ENCODE measurements at regions not wholly inside any gene's neighbourhood (a gene's known extent, or its start where the extent isn't known, plus 50 kb on each side); places are given as distances from the start of the nearest gene placed in this dataset.

- DNase-seq (no peak), ATAC-seq (no peak), FAIRE-seq (no peak)
- 44 to 47% methylated on average over 1 of the region's 1 CpG for WGBS, 2 donors
- H3K9me3 ChIP-seq, result no peaks in the 10 kb centered on the region
- TF ChIP-seq, protein P1, sequence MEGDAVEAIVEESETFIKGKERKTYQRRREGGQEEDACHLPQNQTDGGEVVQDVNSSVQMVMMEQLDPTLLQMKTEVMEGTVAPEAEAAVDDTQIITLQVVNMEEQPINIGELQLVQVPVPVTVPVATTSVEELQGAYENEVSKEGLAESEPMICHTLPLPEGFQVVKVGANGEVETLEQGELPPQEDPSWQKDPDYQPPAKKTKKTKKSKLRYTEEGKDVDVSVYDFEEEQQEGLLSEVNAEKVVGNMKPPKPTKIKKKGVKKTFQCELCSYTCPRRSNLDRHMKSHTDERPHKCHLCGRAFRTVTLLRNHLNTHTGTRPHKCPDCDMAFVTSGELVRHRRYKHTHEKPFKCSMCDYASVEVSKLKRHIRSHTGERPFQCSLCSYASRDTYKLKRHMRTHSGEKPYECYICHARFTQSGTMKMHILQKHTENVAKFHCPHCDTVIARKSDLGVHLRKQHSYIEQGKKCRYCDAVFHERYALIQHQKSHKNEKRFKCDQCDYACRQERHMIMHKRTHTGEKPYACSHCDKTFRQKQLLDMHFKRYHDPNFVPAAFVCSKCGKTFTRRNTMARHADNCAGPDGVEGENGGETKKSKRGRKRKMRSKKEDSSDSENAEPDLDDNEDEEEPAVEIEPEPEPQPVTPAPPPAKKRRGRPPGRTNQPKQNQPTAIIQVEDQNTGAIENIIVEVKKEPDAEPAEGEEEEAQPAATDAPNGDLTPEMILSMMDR (IDR thresholded peaks at IDR 0.05), result no peak
- intact Hi-C loops (cut with DNase I), result no loop called here
- H3K4me3 ChIP-seq, result no peak overlapping the region
- no peaks in the 10 kb centered on the region for H3K4me1 ChIP-seq
- no peaks in the 10 kb centered on the region for H3K27me3 ChIP-seq
- H3K36me3 ChIP-seq, result no peaks in the 10 kb centered on the region
- no peak overlapping the region for H3K27ac ChIP-seq
These were observed 967.2 kb downstream of the TLE4 start for GRCh38 chr9:80538976-80539375.

DNA sequence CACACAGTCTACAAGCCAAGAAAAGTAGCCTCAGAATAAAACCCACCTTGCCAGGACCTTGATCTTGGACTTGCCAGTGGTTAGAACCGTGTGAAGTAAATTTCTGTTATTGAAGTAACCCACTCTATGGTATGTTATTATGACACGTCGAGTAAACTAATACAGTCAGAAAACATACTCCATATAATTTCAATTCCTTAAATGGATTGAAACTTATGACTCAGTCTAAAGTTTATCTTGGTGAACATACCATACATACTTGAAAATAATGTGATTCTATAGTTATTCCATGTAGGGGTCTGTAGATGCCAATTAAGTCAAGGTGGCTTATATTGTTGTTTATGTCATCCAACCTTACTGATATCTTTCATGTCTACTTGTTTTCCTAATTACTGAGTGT lies 950.7 kb downstream of the TLE4 start:
- no peaks in the 10 kb centered on the region for H3K9me3 ChIP-seq
- TF ChIP-seq, protein P1 (IDR thresholded peaks at IDR 0.05), result no peak
- H3K4me3 ChIP-seq, result no peak overlapping the region
- no peaks in the 10 kb centered on the region for H3K4me1 ChIP-seq
- 70 to 81% methylated on average over 3 of the region's 3 CpGs for WGBS, 2 donors
- ATAC-seq (no peak), FAIRE-seq (no peak), DNase-seq (no peak)
- H3K27me3 ChIP-seq, result no peaks in the 10 kb centered on the region
- H3K27ac ChIP-seq, result no peak overlapping the region
- no peaks in the 10 kb centered on the region for H3K36me3 ChIP-seq
- intact Hi-C loops (cut with DNase I), result no loop called here

- intact Hi-C loops (cut with DNase I), result no loop called here
- H3K36me3 ChIP-seq, result no peaks in the 10 kb centered on the region
- TF ChIP-seq, protein P1 (IDR thresholded peaks at IDR 0.05), result no peak
- ATAC-seq, result no peak
- H3K9me3 ChIP-seq, result no peaks in the 10 kb centered on the region
- DNase-seq, result no peak
- no peak overlapping the region for H3K27ac ChIP-seq
- no peak for FAIRE-seq
- H3K27me3 ChIP-seq, result no peaks in the 10 kb centered on the region
- 55 to 61% methylated on average over 3 of the region's 3 CpGs for WGBS, 2 donors
- H3K4me1 ChIP-seq, result no peaks in the 10 kb centered on the region
- no peak overlapping the region for H3K4me3 ChIP-seq
These were observed 949.4 kb downstream of the TLE4 start for GRCh38 chr9:80521151-80521550.

- 69 to 85% methylated on average over 4 of the region's 4 CpGs for WGBS, 2 donors
- H3K4me3 ChIP-seq, result no peak overlapping the region
- no peak overlapping the region for H3K27ac ChIP-seq
- no peaks in the 10 kb centered on the region for H3K36me3 ChIP-seq
- no peak for ATAC-seq
- intact Hi-C loops (cut with DNase I), result no loop called here
- no peaks in the 10 kb centered on the region for H3K9me3 ChIP-seq
- DNase-seq, result no peak
- H3K4me1 ChIP-seq, result no peaks in the 10 kb centered on the region
- TF ChIP-seq, protein P1 (IDR thresholded peaks at IDR 0.05), result no peak
- no peaks in the 10 kb centered on the region for H3K27me3 ChIP-seq
- FAIRE-seq, result no peak
These were observed 948.5 kb downstream of the TLE4 start for GRCh38 chr9:80520231-80520630.

- intact Hi-C loops (cut with DNase I), result no loop called here
- WGBS, 2 donors, result 70 to 72% methylated on average over 3 of the region's 3 CpGs
- Histone ChIP-seq H3K36me3 (no peaks in the 10 kb centered on the region), H3K27ac (no peak overlapping the region), H3K4me1 (no peaks in the 10 kb centered on the region), H3K27me3 (no peaks in the 10 kb centered on the region), H3K4me3 (no peak overlapping the region), H3K9me3 (no peaks in the 10 kb centered on the region)
- no peak for DNase-seq
- ATAC-seq, result no peak
- TF ChIP-seq, protein P1 (IDR thresholded peaks at IDR 0.05), result no peak
- no peak for FAIRE-seq
These were observed 946.7 kb downstream of the TLE4 start for GRCh38 chr9:80518441-80518840.

Data from pancreas (tissue), 10 donors.